ENCODE measurements at regions not wholly inside any gene's neighbourhood (a gene's known extent, or its start where the extent isn't known, plus 50 kb on each side); places are given as distances from the start of the nearest gene placed in this dataset.

GRCh38 chr4:53684136-53685130 lies 93.1 kb upstream of the LNX1 start:
- no peak for TF ChIP-seq CTCF (IDR thresholded peaks at IDR 0.05; ENCODE audit: extremely low read depth, missing control alignments)
- no peak for DNase-seq (ENCODE audit: low spot score)

- DNase-seq (ENCODE audit: low spot score), result no peak
- no peak for TF ChIP-seq CTCF (IDR thresholded peaks at IDR 0.05; ENCODE audit: extremely low read depth, missing control alignments)
Measured at GRCh38 chr4:53682908-53683307, 91.6 kb upstream of the LNX1 start.

- no peak for DNase-seq (ENCODE audit: low spot score)
- TF ChIP-seq CTCF (IDR thresholded peaks at IDR 0.05; ENCODE audit: extremely low read depth, missing control alignments), result no peak
Measured at GRCh38 chr4:53682196-53682595, 90.9 kb upstream of the LNX1 start.

- no peak for DNase-seq (ENCODE audit: low spot score)
- TF ChIP-seq CTCF (IDR thresholded peaks at IDR 0.05; ENCODE audit: extremely low read depth, missing control alignments), result no peak
Measured at GRCh38 chr4:53680598-53680997, 89.3 kb upstream of the LNX1 start.

- DNase-seq (ENCODE audit: low spot score), result no peak
Measured at GRCh38 chr4:53680168-53680567, 88.9 kb upstream of the LNX1 start.

GRCh38 chr4:53676402-53676871 lies 85.2 kb upstream of the LNX1 start:
- no peak for TF ChIP-seq CTCF (IDR thresholded peaks at IDR 0.05; ENCODE audit: extremely low read depth, missing control alignments)
- DNase-seq (ENCODE audit: low spot score), result no peak

More at GRCh38 chr4:53680168-53680567, 88.9 kb upstream of the LNX1 start:
- TF ChIP-seq CTCF (IDR thresholded peaks at IDR 0.05; ENCODE audit: extremely low read depth, missing control alignments), result no peak

- no peak for TF ChIP-seq CTCF (IDR thresholded peaks at IDR 0.05; ENCODE audit: extremely low read depth, missing control alignments)
- no peak for DNase-seq (ENCODE audit: low spot score)
Measured at GRCh38 chr4:53674903-53675302, 83.6 kb upstream of the LNX1 start.

Data from GM20000 (cell line).